ENCODE measurements at regions not wholly inside any gene's neighbourhood (a gene's known extent, or its start where the extent isn't known, plus 50 kb on each side); places are given as distances from the start of the nearest gene placed in this dataset.

- H3K4me3 ChIP-seq (ENCODE audit: low read depth, low read length): no peak overlapping the region
- TF ChIP-seq, protein P1, sequence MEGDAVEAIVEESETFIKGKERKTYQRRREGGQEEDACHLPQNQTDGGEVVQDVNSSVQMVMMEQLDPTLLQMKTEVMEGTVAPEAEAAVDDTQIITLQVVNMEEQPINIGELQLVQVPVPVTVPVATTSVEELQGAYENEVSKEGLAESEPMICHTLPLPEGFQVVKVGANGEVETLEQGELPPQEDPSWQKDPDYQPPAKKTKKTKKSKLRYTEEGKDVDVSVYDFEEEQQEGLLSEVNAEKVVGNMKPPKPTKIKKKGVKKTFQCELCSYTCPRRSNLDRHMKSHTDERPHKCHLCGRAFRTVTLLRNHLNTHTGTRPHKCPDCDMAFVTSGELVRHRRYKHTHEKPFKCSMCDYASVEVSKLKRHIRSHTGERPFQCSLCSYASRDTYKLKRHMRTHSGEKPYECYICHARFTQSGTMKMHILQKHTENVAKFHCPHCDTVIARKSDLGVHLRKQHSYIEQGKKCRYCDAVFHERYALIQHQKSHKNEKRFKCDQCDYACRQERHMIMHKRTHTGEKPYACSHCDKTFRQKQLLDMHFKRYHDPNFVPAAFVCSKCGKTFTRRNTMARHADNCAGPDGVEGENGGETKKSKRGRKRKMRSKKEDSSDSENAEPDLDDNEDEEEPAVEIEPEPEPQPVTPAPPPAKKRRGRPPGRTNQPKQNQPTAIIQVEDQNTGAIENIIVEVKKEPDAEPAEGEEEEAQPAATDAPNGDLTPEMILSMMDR (IDR thresholded peaks at IDR 0.05; ENCODE audit: low read depth, low read length): no peak
Observed at GRCh38 chr14:51307551-51307950, 67.5 kb downstream of the TMX1 start.

DNA sequence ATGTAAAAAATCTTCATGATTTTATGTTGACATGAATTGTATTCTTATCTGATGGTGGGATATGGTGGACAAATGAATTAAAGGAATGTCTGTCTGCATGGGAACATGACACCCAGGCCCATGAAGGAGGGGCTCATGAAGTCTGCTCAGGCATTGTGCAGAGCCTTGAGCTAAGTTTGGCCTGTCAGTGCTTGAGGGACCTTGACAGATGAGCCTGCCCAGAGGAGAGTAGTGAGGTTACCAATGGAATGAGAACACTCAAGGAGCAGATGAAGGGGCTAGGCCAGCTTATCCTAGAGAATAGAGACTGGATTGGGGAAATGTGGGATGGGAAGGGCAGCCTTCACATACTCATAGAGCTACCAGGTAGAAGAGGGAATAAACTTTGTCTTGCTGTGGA, 68.8 kb downstream of the TMX1 start:
- H3K4me3 ChIP-seq (ENCODE audit: low read depth, low read length): no peak overlapping the region
- TF ChIP-seq, protein P1 (IDR thresholded peaks at IDR 0.05; ENCODE audit: low read depth, low read length): no peak

DNA sequence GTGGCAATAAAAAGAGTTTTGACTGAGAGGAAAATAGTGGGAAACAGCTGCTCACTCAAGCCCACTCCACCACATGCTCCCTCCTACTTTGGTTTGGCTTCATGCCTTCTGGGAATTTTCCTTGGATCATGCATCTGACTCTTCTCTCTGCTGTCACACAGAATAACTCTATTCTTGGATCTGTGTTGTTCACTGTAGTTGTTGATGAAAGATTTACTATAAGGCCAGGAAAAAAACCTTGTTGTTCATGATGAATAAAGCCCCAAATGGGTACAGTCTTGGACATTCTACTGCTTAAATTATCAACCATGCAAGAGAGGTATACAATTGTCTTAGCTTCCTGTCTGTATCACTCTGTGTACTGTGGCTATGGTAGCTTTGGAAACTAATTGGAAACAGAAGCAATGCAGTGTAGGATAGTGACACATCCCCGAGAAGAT, 70.5 kb downstream of the TMX1 start:
- TF ChIP-seq, protein P1 (IDR thresholded peaks at IDR 0.05; ENCODE audit: low read depth, low read length): no peak
- H3K4me3 ChIP-seq (ENCODE audit: low read depth, low read length): no peak overlapping the region

DNA sequence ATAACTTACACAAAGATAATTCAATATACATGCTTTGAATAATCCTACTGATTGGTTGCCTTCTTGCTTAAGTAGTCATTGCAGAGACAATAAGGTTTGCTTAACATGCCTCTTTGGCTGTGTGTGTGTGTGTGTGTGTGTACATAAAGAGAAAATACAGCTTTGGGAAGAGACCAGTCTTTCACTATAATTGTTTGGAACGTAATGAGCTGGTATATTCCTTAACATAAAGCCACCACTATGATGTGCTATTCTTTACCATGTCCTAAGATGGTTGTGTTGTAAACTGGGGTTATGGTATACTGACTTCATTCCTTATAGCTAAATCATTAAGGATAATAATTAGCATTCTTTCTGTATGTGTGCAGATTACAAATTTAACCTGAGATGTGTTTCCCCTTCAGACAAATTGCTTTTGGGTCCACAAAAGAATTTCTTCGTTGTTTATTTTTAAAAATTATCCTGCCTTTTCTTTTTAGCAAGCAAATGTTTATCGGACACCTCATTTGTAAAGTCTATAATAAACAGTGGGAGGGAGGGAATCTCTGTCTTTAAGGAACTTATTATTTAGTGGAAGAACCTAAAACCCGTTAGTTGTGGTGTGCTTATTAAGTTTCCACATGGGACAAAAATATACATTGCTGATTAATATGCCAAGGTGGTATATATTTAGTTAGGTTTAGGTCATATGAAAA, 74.4 kb downstream of the TMX1 start:
- TF ChIP-seq, protein P1 (IDR thresholded peaks at IDR 0.05; ENCODE audit: low read depth, low read length): no peak

GRCh38 chr14:51317373-51317772, 77.3 kb downstream of the TMX1 start:
- TF ChIP-seq, protein P1 (IDR thresholded peaks at IDR 0.05; ENCODE audit: low read depth, low read length): no peak
- H3K4me3 ChIP-seq (ENCODE audit: low read depth, low read length): no peak overlapping the region

More for the DNA sequence above, 74.4 kb downstream of the TMX1 start:
- no peak overlapping the region for H3K4me3 ChIP-seq (ENCODE audit: low read depth, low read length)

GRCh38 chr14:51318813-51319597, 79.0 kb downstream of the TMX1 start:
- TF ChIP-seq, protein P1 (IDR thresholded peaks at IDR 0.05; ENCODE audit: low read depth, low read length): no peak
- H3K4me3 ChIP-seq (ENCODE audit: low read depth, low read length): no peak overlapping the region

- TF ChIP-seq, protein P1 (IDR thresholded peaks at IDR 0.05; ENCODE audit: low read depth, low read length): no peak
- no peak overlapping the region for H3K4me3 ChIP-seq (ENCODE audit: low read depth, low read length)
Observed at GRCh38 chr14:51321036-51321435, 81.0 kb downstream of the TMX1 start.
